ENCODE measurements at regions not wholly inside any gene's neighbourhood (a gene's known extent, or its start where the extent isn't known, plus 50 kb on each side); places are given as distances from the start of the nearest gene placed in this dataset.

GRCh38 chr18:45373286-45373880 lies 241.9 kb upstream of the SLC14A2 start:
- no peak for DNase-seq
- Histone ChIP-seq H3K4me3 (ENCODE audit: insufficient read depth, low read depth, low read length) (no peak overlapping the region), H3K79me1 (ENCODE audit: low read depth in 1 of 2, low read length in 2 of 2) (no peaks in the 10 kb centered on the region), H3K9me1 (ENCODE audit: insufficient read depth, low read length) (no peaks in the 10 kb centered on the region), H3K27ac (ENCODE audit: insufficient read depth, low read length) (no peak overlapping the region), H3K9ac (ENCODE audit: low read depth, low read length) (no peak overlapping the region), H3K9me3 (ENCODE audit: control insufficient read depth, insufficient read depth, low read length) (no peaks in the 10 kb centered on the region), H2AK5ac (ENCODE audit: low read depth, low read length) (no peak overlapping the region), H3K23ac (ENCODE audit: low read depth, low read length) (no peak overlapping the region), H4K5ac (ENCODE audit: low read depth, low read length) (no peak overlapping the region), H4K20me1 (ENCODE audit: insufficient read depth, low read length) (no peaks in the 10 kb centered on the region), H2BK15ac (ENCODE audit: low read depth, low read length) (no peak overlapping the region), H3K4me1 (ENCODE audit: control insufficient read depth, insufficient read depth, low read length) (no peaks in the 10 kb centered on the region), H2BK120ac (ENCODE audit: low read depth, low read length) (no peak overlapping the region), H3K56ac (ENCODE audit: extremely low read depth, insufficient read depth, low read length) (no peak overlapping the region), H2BK20ac (ENCODE audit: low read depth, low read length) (no peak overlapping the region), H3K4me2 (ENCODE audit: low read depth, low read length) (no peak overlapping the region), H2BK5ac (ENCODE audit: low read depth, low read length, poor library complexity, severe bottlenecking) (no peak overlapping the region), H3K4ac (ENCODE audit: low read depth, low read length) (no peak overlapping the region), H3K14ac (replicated peaks; ENCODE audit: low read depth, low read length) (no peak overlapping the region), H3K27me3 (ENCODE audit: control insufficient read depth, insufficient read depth, low read length) (no peaks in the 10 kb centered on the region), H4K91ac (ENCODE audit: insufficient read depth, low read depth, low read length) (no peak overlapping the region), H2AK9ac (replicated peaks; ENCODE audit: low read depth, low read length, poor library complexity) (no peak overlapping the region), H3K36me3 (ENCODE audit: control insufficient read depth, insufficient read depth, low read length) (no peaks in the 10 kb centered on the region), H2AFZ (replicated peaks; ENCODE audit: low read length, poor library complexity) (no peak overlapping the region), H4K8ac (ENCODE audit: low read depth in 2 of 2, low read length in 2 of 2) (no peak overlapping the region), H3K18ac (ENCODE audit: low read depth, low read length) (no peak overlapping the region)
- in situ Hi-C loops (cut with MboI; ENCODE audit: low sequenced_read_pairs), result no loop called here
- CTCF ChIA-PET, result no interaction called here
- WGBS, 2 experiments (ENCODE audit: extremely low coverage in 2 of 2, insufficient read length in 1 of 2), result no CpG with 5 or more reads among the region's 3 CpGs
- ATAC-seq (ENCODE audit: low read depth), result no peak
- intact Hi-C loops (cut with micrococcal nuclease), result no loop called here
- no TSS peak for BruUV-seq (replicated peaks)
- no peak for TF ChIP-seq CHD1 (IDR thresholded peaks at IDR 0.05; ENCODE audit: low read depth, low read length)
- POLR2A ChIA-PET (ENCODE audit: unreplicated experiment), result no interaction called here
- dilution Hi-C loops (cut with HindIII; ENCODE audit: low sequenced_read_pairs, unreplicated experiment), result no loop called here

Measured in IMR-90 (cell line).